ENCODE measurements at regions not wholly inside any gene's neighbourhood (a gene's known extent, or its start where the extent isn't known, plus 50 kb on each side); places are given as distances from the start of the nearest gene placed in this dataset.

- DNase-seq (ENCODE audit: low spot score) = no peak
- H3K4me3 Mint-ChIP-seq (ENCODE audit: unreplicated experiment) = no peak overlapping the region
- no peak overlapping the region for H3K27ac Mint-ChIP-seq (ENCODE audit: unreplicated experiment)
- peaks cover 4% of the 10 kb centered on the region for H3K9me3 Mint-ChIP-seq (ENCODE audit: low read depth)
- peaks cover 26% of the 10 kb centered on the region for H3K4me1 Mint-ChIP-seq (ENCODE audit: low read depth)
- TF ChIP-seq, protein P1, sequence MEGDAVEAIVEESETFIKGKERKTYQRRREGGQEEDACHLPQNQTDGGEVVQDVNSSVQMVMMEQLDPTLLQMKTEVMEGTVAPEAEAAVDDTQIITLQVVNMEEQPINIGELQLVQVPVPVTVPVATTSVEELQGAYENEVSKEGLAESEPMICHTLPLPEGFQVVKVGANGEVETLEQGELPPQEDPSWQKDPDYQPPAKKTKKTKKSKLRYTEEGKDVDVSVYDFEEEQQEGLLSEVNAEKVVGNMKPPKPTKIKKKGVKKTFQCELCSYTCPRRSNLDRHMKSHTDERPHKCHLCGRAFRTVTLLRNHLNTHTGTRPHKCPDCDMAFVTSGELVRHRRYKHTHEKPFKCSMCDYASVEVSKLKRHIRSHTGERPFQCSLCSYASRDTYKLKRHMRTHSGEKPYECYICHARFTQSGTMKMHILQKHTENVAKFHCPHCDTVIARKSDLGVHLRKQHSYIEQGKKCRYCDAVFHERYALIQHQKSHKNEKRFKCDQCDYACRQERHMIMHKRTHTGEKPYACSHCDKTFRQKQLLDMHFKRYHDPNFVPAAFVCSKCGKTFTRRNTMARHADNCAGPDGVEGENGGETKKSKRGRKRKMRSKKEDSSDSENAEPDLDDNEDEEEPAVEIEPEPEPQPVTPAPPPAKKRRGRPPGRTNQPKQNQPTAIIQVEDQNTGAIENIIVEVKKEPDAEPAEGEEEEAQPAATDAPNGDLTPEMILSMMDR (IDR thresholded peaks at IDR 0.05) = no peak
- no peaks in the 10 kb centered on the region for H3K36me3 Mint-ChIP-seq (ENCODE audit: low read depth)
- no peaks in the 10 kb centered on the region for H3K27me3 Mint-ChIP-seq (ENCODE audit: low read depth)
These were observed 325.9 kb upstream of the SEMA3D start for GRCh38 chr7:85512790-85513189.

GRCh38 chr7:85510287-85510686 lies 323.4 kb upstream of the SEMA3D start:
- peaks cover 19% of the 10 kb centered on the region for H3K4me1 Mint-ChIP-seq (ENCODE audit: low read depth)
- DNase-seq (ENCODE audit: low spot score) = no peak
- H3K27me3 Mint-ChIP-seq (ENCODE audit: low read depth) = no peaks in the 10 kb centered on the region
- no peak overlapping the region for H3K27ac Mint-ChIP-seq (ENCODE audit: unreplicated experiment)
- H3K9me3 Mint-ChIP-seq (ENCODE audit: low read depth) = peaks cover 8% of the 10 kb centered on the region
- TF ChIP-seq, protein P1 (IDR thresholded peaks at IDR 0.05) = no peak
- H3K36me3 Mint-ChIP-seq (ENCODE audit: low read depth) = no peaks in the 10 kb centered on the region
- H3K4me3 Mint-ChIP-seq (ENCODE audit: unreplicated experiment) = no peak overlapping the region

GRCh38 chr7:85509476-85509875 lies 322.6 kb upstream of the SEMA3D start:
- peaks cover 11% of the 10 kb centered on the region for H3K4me1 Mint-ChIP-seq (ENCODE audit: low read depth)
- peaks cover under 1% of the 10 kb centered on the region for H3K36me3 Mint-ChIP-seq (ENCODE audit: low read depth)
- DNase-seq (ENCODE audit: low spot score) = no peak
- no peak overlapping the region for H3K27ac Mint-ChIP-seq (ENCODE audit: unreplicated experiment)
- TF ChIP-seq, protein P1 (IDR thresholded peaks at IDR 0.05) = no peak
- H3K4me3 Mint-ChIP-seq (ENCODE audit: unreplicated experiment) = no peak overlapping the region
- no peaks in the 10 kb centered on the region for H3K27me3 Mint-ChIP-seq (ENCODE audit: low read depth)
- H3K9me3 Mint-ChIP-seq (ENCODE audit: low read depth) = peaks cover 10% of the 10 kb centered on the region

DNA sequence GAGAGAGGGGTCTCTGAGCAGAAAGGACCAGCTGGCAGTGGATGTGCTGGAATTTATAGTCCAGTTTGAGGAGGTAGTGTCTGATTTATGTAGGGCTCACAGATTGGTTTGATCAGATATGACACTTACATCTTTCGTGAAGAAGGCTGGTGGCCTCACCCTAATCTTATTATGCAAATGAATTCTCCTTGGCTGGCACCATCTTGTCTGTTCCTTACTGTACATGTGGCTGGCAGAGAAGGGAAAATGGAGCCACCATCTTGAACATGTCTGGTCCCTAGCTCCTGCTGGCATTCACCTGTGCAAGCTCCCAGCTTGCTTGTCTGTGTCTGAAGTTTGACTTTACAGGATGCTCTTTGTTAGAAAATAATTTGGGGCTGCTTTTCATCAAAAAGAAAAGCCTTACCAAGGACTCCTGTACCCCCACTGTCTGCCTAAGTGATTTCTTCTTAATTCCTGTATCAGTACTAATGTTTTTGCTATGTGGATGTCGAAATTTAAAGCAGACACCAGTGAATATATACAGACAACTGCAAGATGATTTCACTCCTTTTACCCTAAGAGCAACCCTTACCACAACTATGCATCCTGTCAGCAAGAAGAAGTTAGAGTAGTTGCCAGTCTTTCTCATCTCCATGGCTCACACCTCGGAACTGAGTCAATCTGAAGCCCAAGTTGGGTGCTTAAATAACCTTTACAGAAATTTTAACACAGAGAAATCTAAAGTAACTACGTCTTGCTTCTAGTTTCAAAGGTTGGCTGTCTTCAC lies 322.0 kb upstream of the SEMA3D start:
- DNase-seq (ENCODE audit: low spot score) = no peak
- Mint-ChIP-seq H3K4me3 (ENCODE audit: unreplicated experiment) (no peak overlapping the region), H3K9me3 (ENCODE audit: low read depth) (peaks cover 11% of the 10 kb centered on the region), H3K36me3 (ENCODE audit: low read depth) (peaks cover 2% of the 10 kb centered on the region), H3K4me1 (ENCODE audit: low read depth) (peaks cover 9% of the 10 kb centered on the region), H3K27me3 (ENCODE audit: low read depth) (no peaks in the 10 kb centered on the region), H3K27ac (ENCODE audit: unreplicated experiment) (peak overlapping the region; percentile 13)
- TF ChIP-seq, protein P1 (IDR thresholded peaks at IDR 0.05) = no peak

GRCh38 chr7:85498031-85498430 lies 311.2 kb upstream of the SEMA3D start:
- peaks cover 8% of the 10 kb centered on the region for H3K9me3 Mint-ChIP-seq (ENCODE audit: low read depth)
- no peak for DNase-seq (ENCODE audit: low spot score)
- H3K4me3 Mint-ChIP-seq (ENCODE audit: unreplicated experiment) = no peak overlapping the region
- H3K4me1 Mint-ChIP-seq (ENCODE audit: low read depth) = peaks cover 14% of the 10 kb centered on the region
- H3K27me3 Mint-ChIP-seq (ENCODE audit: low read depth) = no peaks in the 10 kb centered on the region
- TF ChIP-seq, protein P1 (IDR thresholded peaks at IDR 0.05) = no peak
- no peaks in the 10 kb centered on the region for H3K36me3 Mint-ChIP-seq (ENCODE audit: low read depth)
- H3K27ac Mint-ChIP-seq (ENCODE audit: unreplicated experiment) = no peak overlapping the region
